SK-N-MC (cell line): ENCODE measurements at regions not wholly inside any gene's neighbourhood (a gene's known extent, or its start where the extent isn't known, plus 50 kb on each side); places are given as distances from the start of the nearest gene placed in this dataset.

Experiments
- DNase-seq: peaks from one replicate; pipeline ENCODE4 v3.0.0-alpha.2; 2011; ENCODE audit warnings: low read depth, low spot score
- H3K27ac ChIP-seq: fragments of 200-600 bp; sonication (generic); 2 replicates; pipeline ENCODE4 v1.5.1; 2016; ENCODE audit warnings: mixed run types
- H3K36me3 ChIP-seq: fragments of 200-600 bp; sonication (generic); 2 replicates; pipeline ENCODE4 v1.6.1; 2017; ENCODE audit warnings: antibody characterized with exemption, low read length, mixed read lengths; ENCODE audit not compliant: insufficient read depth
- H3K4me3 ChIP-seq: fragments of 200-600 bp; sonication (generic); 2 replicates; pipeline ENCODE4 v1.5.1; 2016
- H3K9ac ChIP-seq: fragments of 200-600 bp; sonication (generic); 2 replicates; pipeline ENCODE4 v1.8.0; 2017; ENCODE audit warnings: mixed run types, mixed read lengths; ENCODE audit not compliant: insufficient read length
- H3K9me3 ChIP-seq: fragments of 200-600 bp; sonication (generic); 2 replicates; pipeline ENCODE4 v1.6.1; 2017; ENCODE audit warnings: low read depth, mild to moderate bottlenecking, antibody characterized with exemption, low read length, moderate library complexity, mixed read lengths
- EZH2 ChIP-seq: fragments of 200-600 bp; sonication (generic); IDR thresholded peaks from one replicate; pipeline ENCODE4 v1.6.1; 2017; ENCODE audit warnings: antibody characterized with exemption
- FOXP2 ChIP-seq: optimal IDR thresholded peaks from 2 replicates; pipeline ENCODE3; 2011; ENCODE audit warnings: mild to moderate bottlenecking, moderate library complexity; ENCODE audit not compliant: insufficient read depth; ENCODE audit errors: extremely low read length, control extremely low read depth
- POLR2AphosphoS5 ChIP-seq: IDR thresholded peaks from 2 replicates; pipeline ENCODE4 v1.6.1; 2012; ENCODE audit warnings: mild to moderate bottlenecking, low read depth, low read length, borderline replicate concordance

DNA sequence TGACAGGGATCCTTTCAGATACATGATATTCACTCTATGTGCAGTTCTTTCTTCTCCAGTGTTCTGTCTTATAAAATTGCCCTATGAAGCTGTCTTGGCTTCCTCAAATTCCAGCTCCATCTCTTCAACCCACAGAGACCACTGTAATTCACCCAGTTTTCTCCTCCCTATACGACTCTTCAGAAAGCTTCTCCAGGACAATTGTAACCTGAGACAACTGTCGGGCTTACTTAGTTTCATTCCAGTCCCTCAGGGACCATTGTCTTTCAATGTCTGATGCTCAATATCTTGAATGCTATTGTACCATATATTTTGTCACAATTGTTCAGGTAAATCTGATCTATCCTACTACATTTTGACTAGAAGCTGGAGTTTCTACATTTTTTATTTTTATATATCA is 345.3 kb downstream of the RPL10L start:
- no peak for TF ChIP-seq POLR2AphosphoS5
- TF ChIP-seq EZH2, result no peak
- no peak for TF ChIP-seq FOXP2
- no peak overlapping the region for H3K9ac ChIP-seq
- H3K27ac ChIP-seq, result no peak overlapping the region
- H3K4me3 ChIP-seq, result no peak overlapping the region
- no peaks in the 10 kb centered on the region for H3K9me3 ChIP-seq
- DNase-seq, result no peak
- H3K36me3 ChIP-seq, result no peaks in the 10 kb centered on the region

DNA sequence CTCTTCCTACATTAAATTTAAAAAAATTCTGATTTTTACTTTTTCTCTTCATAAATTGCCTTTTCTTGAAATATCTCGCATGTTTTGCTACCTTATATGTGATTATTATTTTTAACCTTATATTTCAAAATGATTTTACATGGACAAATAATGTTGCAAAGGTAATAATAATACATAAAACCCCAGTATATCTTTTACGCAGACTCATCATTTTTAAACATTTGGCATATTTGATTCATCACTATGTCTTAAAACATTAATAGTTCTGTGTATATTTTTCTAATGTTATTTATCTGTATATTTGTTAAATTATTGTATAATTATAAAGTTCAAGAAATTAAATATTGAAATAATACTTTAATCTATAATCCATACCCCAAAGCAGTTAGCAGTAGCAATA is 350.8 kb downstream of the RPL10L start:
- Histone ChIP-seq H3K36me3 (no peaks in the 10 kb centered on the region), H3K9me3 (no peaks in the 10 kb centered on the region), H3K4me3 (no peak overlapping the region), H3K9ac (no peak overlapping the region), H3K27ac (no peak overlapping the region)
- TF ChIP-seq POLR2AphosphoS5 (no peak), EZH2 (no peak), FOXP2 (no peak)
- DNase-seq, result no peak

DNA sequence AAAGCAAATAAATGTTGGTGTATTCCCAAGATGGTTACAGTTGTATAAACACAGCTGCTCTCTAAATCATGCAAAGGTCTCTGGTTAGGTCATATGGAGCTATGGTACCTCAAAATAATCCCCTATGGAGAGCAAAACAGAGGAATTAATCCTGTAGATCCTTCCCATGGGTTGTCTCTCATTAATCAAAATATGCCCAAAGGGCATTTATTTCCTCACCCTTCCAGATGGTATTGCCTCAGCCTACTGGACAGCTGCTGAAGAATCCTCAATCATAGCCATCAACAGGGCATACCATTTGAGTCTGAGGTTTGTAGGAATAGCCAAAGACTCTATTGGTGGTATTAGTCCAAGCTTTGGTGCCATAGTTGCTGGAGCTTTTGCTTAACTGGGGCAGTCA is 360.9 kb downstream of the RPL10L start:
- DNase-seq, result no peak
- no peak overlapping the region for H3K4me3 ChIP-seq
- H3K36me3 ChIP-seq, result no peaks in the 10 kb centered on the region
- H3K9ac ChIP-seq, result no peak overlapping the region
- TF ChIP-seq EZH2 (no peak), POLR2AphosphoS5 (no peak), FOXP2 (no peak)
- H3K27ac ChIP-seq, result no peak overlapping the region
- H3K9me3 ChIP-seq, result no peaks in the 10 kb centered on the region

DNA sequence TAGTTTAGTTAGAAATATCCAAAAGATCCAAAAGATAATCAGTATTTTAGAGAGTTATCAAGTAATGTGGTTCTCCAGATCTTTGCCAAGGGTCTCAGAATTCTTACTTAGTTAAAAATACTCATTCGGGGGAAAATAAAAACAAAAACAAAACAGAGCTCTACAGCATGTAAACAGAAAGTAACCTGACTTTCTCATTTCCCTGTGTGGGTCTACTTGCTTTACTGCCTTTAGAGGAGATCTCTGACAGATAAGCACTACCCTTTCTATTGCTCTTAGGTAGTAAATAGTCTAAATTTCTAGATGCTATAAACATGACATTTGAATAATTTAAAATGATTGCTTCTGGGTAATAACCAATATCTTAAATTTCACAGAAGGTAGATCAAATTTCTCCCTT is 371.8 kb downstream of the RPL10L start:
- H3K9ac ChIP-seq, result no peak overlapping the region
- H3K27ac ChIP-seq, result no peak overlapping the region
- 0 out of 2 replicates have a peak overlapping the region, but pooled peaks have one; percentile 2 for H3K4me3 ChIP-seq
- DNase-seq, result no peak
- H3K36me3 ChIP-seq, result no peaks in the 10 kb centered on the region
- TF ChIP-seq FOXP2, result no peak
- TF ChIP-seq POLR2AphosphoS5, result no peak
- TF ChIP-seq EZH2, result no peak
- no peaks in the 10 kb centered on the region for H3K9me3 ChIP-seq

- no peak for TF ChIP-seq EZH2
- TF ChIP-seq POLR2AphosphoS5, result no peak
- TF ChIP-seq FOXP2, result no peak
- Histone ChIP-seq H3K9me3 (no peaks in the 10 kb centered on the region), H3K4me3 (0 out of 2 replicates have a peak overlapping the region, but pooled peaks have one; percentile 2), H3K27ac (no peak overlapping the region), H3K36me3 (no peaks in the 10 kb centered on the region), H3K9ac (no peak overlapping the region)
- no peak for DNase-seq
Observed at GRCh38 chr14:46279327-46279726, 372.3 kb downstream of the RPL10L start.

GRCh38 chr14:46259536-46259935 is 392.0 kb downstream of the RPL10L start:
- Histone ChIP-seq H3K36me3 (no peaks in the 10 kb centered on the region), H3K9me3 (no peaks in the 10 kb centered on the region), H3K4me3 (no peak overlapping the region), H3K27ac (no peak overlapping the region), H3K9ac (no peak overlapping the region)
- no peak for TF ChIP-seq POLR2AphosphoS5
- TF ChIP-seq FOXP2, result no peak
- no peak for TF ChIP-seq EZH2
- no peak for DNase-seq

GRCh38 chr14:46256381-46256780 is 395.2 kb downstream of the RPL10L start:
- no peak overlapping the region for H3K27ac ChIP-seq
- H3K9ac ChIP-seq, result no peak overlapping the region
- H3K36me3 ChIP-seq, result no peaks in the 10 kb centered on the region
- no peak overlapping the region for H3K4me3 ChIP-seq
- no peaks in the 10 kb centered on the region for H3K9me3 ChIP-seq
- TF ChIP-seq POLR2AphosphoS5 (no peak), FOXP2 (no peak), EZH2 (no peak)
- DNase-seq, result no peak

DNA sequence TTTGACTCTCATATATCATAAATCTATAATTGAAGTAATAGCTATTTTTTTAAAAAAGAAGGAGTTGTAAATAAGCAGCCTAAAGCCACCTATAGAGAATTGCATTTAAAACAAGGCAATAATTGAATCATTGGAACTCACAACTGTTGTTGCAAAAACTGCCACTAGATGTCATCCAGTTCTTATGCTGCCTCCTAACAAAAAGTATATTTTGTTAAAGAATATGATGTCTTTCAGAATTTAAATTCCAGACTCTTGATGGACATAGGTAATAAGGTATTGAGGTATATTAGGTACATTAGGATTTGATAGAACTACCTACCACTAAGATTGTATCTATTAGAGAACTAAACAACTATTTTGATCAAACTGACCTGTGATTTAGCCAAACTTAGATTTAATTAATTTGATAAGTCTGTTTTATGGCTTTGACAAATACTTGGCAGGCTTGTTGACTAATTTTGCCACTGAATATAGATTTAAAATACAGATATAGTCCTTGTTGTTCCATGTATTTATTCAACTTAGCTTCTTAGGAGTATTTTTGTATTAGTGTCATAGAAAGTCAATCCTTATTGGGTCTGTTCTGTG is 401.4 kb downstream of the RPL10L start:
- no peak overlapping the region for H3K9ac ChIP-seq
- H3K9me3 ChIP-seq, result no peaks in the 10 kb centered on the region
- no peak overlapping the region for H3K4me3 ChIP-seq
- no peaks in the 10 kb centered on the region for H3K36me3 ChIP-seq
- TF ChIP-seq EZH2, result no peak
- DNase-seq, result peak; percentile 14
- H3K27ac ChIP-seq, result no peak overlapping the region

DNA sequence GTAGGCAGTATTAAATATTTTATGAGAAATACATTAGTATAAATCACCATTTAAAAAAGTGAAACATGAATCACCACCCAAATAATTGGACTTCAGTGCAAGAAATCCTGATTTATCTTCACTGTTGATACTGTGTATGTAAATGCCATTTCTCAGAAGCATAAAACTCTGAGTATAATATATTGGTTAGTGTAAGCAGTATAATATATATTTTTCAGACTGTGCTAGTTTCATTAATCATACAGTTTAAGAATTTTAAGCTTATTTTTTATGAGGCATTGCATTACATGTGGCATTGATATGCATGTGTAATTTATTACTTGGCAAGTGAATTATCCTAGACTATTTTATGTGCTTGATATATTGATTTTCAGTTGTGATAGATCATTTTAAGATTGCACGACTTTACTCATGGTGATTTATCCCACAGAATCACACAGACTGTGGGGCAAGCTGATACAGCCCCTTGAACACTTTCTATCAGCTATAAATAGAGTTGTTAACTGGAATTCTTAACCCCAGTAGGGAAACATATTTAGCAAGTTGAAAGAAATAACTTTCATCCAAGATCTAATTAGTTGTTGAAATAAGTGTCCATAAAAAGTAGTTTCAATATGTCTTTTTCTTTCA is 403.5 kb downstream of the RPL10L start:
- DNase-seq, result no peak
- H3K4me3 ChIP-seq, result no peak overlapping the region
- no peaks in the 10 kb centered on the region for H3K36me3 ChIP-seq
- no peak overlapping the region for H3K9ac ChIP-seq
- no peak overlapping the region for H3K27ac ChIP-seq
- no peak for TF ChIP-seq FOXP2
- no peak for TF ChIP-seq EZH2
- no peak for TF ChIP-seq POLR2AphosphoS5
- no peaks in the 10 kb centered on the region for H3K9me3 ChIP-seq
